Left lung (tissue), 4 donors: ENCODE measurements at regions not wholly inside any gene's neighbourhood (a gene's known extent, or its start where the extent isn't known, plus 50 kb on each side); places are given as distances from the start of the nearest gene placed in this dataset.

Experiments
- ATAC-seq: fragments of 200-7000 bp; cut with Tn5 transposase; one replicate; pipeline ENCODE4 v1.9.1; 2020; ENCODE audit warnings: moderate library complexity
- DNase-seq, 4 donors: peaks; one replicate each; pipeline ENCODE4 v3.0.0-alpha.2; 2013 to 2020
- H3K27ac ChIP-seq, 2 donors: fragments of 200-600 bp; sonication (generic) in 1 of 2; one replicate each; pipeline versions ENCODE4 v1.5.0 to v1.8.0; 2020 to 2021
- H3K27me3 ChIP-seq, 2 donors: fragments of 200-600 bp; sonication (generic) in 1 of 2; one replicate each; pipeline versions ENCODE4 v1.5.0 to v1.8.0; 2020 to 2021
- H3K36me3 ChIP-seq, 2 donors: fragments of 200-600 bp; sonication (generic) in 1 of 2; one replicate each; pipeline versions ENCODE4 v1.5.0 to v1.8.0; 2020 to 2021
- H3K4me1 ChIP-seq, 2 donors: fragments of 200-600 bp; one replicate each; pipeline ENCODE4 v1.8.0; 2021
- H3K4me3 ChIP-seq, 2 donors: fragments of 200-600 bp; sonication (generic) in 1 of 2; one replicate each; pipeline versions ENCODE4 v1.5.0 to v1.8.0; 2020 to 2021; ENCODE audit warnings: mild to moderate bottlenecking in 1 of 2
- H3K9me3 ChIP-seq, 2 donors: fragments of 200-600 bp; sonication (generic) in 1 of 2; one replicate each; pipeline versions ENCODE4 v1.5.0 to v1.8.0; 2020 to 2021
- CTCF ChIP-seq, 2 donors: fragments of 200-600 bp; sonication (generic) in 1 of 2; IDR thresholded peaks; one replicate each; pipeline versions ENCODE4 v1.5.0 to v1.8.0; 2021; ENCODE audit warnings: antibody characterized with exemption in 2 of 2
- intact Hi-C, 2 donors: fragments of 100-400 bp; cut with DNase I; formaldehyde crosslinking; loops; one replicate each; pipeline versions ENCODE4 v1.11.2 to v1.14.2; 2022
- donor health status: DM: no; HTN: yes; CAD: no.
- donor health status: DM: no; HTN: no; CAD: no.

- no peak for ATAC-seq
- Histone ChIP-seq H3K36me3 (no peaks in the 10 kb centered on the region), H3K27me3 (no peaks in the 10 kb centered on the region), H3K4me1 (no peaks in the 10 kb centered on the region), H3K9me3 (no peaks in the 10 kb centered on the region), H3K27ac (no peak overlapping the region), H3K4me3 (no peak overlapping the region)
- DNase-seq = no peak
- no peak for TF ChIP-seq CTCF (IDR thresholded peaks at IDR 0.05)
- intact Hi-C loops = no loop called here
These were observed 95.7 kb downstream of the ACAA2 start for GRCh38 chr18:49717617-49718016.

- no peak for TF ChIP-seq CTCF (IDR thresholded peaks at IDR 0.05)
- Histone ChIP-seq H3K4me3 (no peak overlapping the region), H3K27me3 (no peaks in the 10 kb centered on the region), H3K9me3 (no peaks in the 10 kb centered on the region), H3K36me3 (no peaks in the 10 kb centered on the region), H3K27ac (no peak overlapping the region), H3K4me1 (no peaks in the 10 kb centered on the region)
- intact Hi-C loops = no loop called here
- DNase-seq = no peak
- peak; percentile 21 for ATAC-seq
These were observed 97.3 kb downstream of the ACAA2 start for GRCh38 chr18:49716035-49716434.

GRCh38 chr18:49709347-49709690 lies 104.0 kb downstream of the ACAA2 start:
- DNase-seq (no peak), ATAC-seq (no peak)
- Histone ChIP-seq H3K36me3 (no peaks in the 10 kb centered on the region), H3K27ac (no peak overlapping the region), H3K4me1 (no peaks in the 10 kb centered on the region), H3K9me3 (no peaks in the 10 kb centered on the region), H3K4me3 (no peak overlapping the region), H3K27me3 (no peaks in the 10 kb centered on the region)
- intact Hi-C loops = no loop called here
- TF ChIP-seq CTCF (IDR thresholded peaks at IDR 0.05) = no peak

- TF ChIP-seq CTCF (IDR thresholded peaks at IDR 0.05) = no peak
- Histone ChIP-seq H3K36me3 (no peaks in the 10 kb centered on the region), H3K27me3 (no peaks in the 10 kb centered on the region), H3K27ac (no peak overlapping the region), H3K4me3 (no peak overlapping the region), H3K9me3 (no peaks in the 10 kb centered on the region), H3K4me1 (no peaks in the 10 kb centered on the region)
- no peak for DNase-seq
- ATAC-seq = no peak
- intact Hi-C loops = no loop called here
These were observed 104.5 kb downstream of the ACAA2 start for GRCh38 chr18:49708662-49709346.

- intact Hi-C loops = no loop called here
- no peak overlapping the region for H3K4me3 ChIP-seq
- no peaks in the 10 kb centered on the region for H3K36me3 ChIP-seq
- no peaks in the 10 kb centered on the region for H3K27me3 ChIP-seq
- ATAC-seq (no peak), DNase-seq (no peak)
- no peak overlapping the region for H3K27ac ChIP-seq
- no peaks in the 10 kb centered on the region for H3K9me3 ChIP-seq
- no peaks in the 10 kb centered on the region for H3K4me1 ChIP-seq
- no peak for TF ChIP-seq CTCF (IDR thresholded peaks at IDR 0.05)
These were observed 105.7 kb downstream of the ACAA2 start for GRCh38 chr18:49707599-49707998.
